ENCODE measurements at regions not wholly inside any gene's neighbourhood (a gene's known extent, or its start where the extent isn't known, plus 50 kb on each side); places are given as distances from the start of the nearest gene placed in this dataset.
A peak's percentile ranks its signal among the peaks of the same experiment; 100 is the strongest.
"Not testable (repeated sequence)": the region's sequence is repeated elsewhere in the genome, so short reads cannot be mapped to it uniquely, and the experiment has no call there.

- ATAC-seq (peak; percentile 17), DNase-seq (ENCODE audit: low spot score) (peak; percentile 21)
- intact Hi-C loops (cut with micrococcal nuclease; ENCODE audit: unreplicated experiment); H4K20me1 ChIP-seq (ENCODE audit: insufficient read depth, low read length); CTCF ChIA-PET (ENCODE audit: low intra/inter-chr PET ratio, low total read pairs); H3K79me2 ChIP-seq (ENCODE audit: insufficient read depth, low read length); FAIRE-seq; POLR2A ChIA-PET; H3K27me3 ChIP-seq (ENCODE audit: control insufficient read depth in 1 of 2, insufficient read depth in 2 of 2, low read length in 2 of 2); H2AFZ ChIP-seq (ENCODE audit: low read length); BruUV-seq (replicated peaks); in situ Hi-C loops (cut with HindIII; ENCODE audit: extremely low pct_ligation_motif_present, low pct_unique_long_range_greater_than_20kb); H3K9me3 ChIP-seq (ENCODE audit: low read length); H3K36me3 ChIP-seq (replicated peaks in 1 of 2; ENCODE audit: control insufficient read depth in 1 of 2, insufficient read depth in 2 of 2, low read length in 2 of 2); H3K4me1 ChIP-seq (ENCODE audit: insufficient read depth, low read length): not testable (repeated sequence)
- 5% methylated on average over 8 of the region's 64 CpGs for WGBS (ENCODE audit: low lambda C conversion rate)
- peak; percentile 39; the same call in 1 of the 2 replicates for TF ChIP-seq ZFY (CRISPR knock-in tag; IDR thresholded peaks at IDR 0.05)
- Histone ChIP-seq H3K4me3 (replicated peaks in 1 of 3; ENCODE audit: insufficient read depth in 1 of 3, low read depth in 2 of 3, low read length in 3 of 3) (peak overlapping the region; percentile 67 to 88 (median 77); a peak in 5 of 6 replicates), H3K27ac (ENCODE audit: extremely low read length, insufficient read depth, low read length) (peak overlapping the region; percentile 85), H3K9ac (ENCODE audit: insufficient read depth, low read depth, low read length) (peak overlapping the region; percentile 82), H3K4me2 (ENCODE audit: low read depth, low read length) (peak overlapping the region; percentile 73)
These were observed 54.2 kb upstream of the PLGLB1 start for GRCh38 chr2:87075791-87076252.

- Histone ChIP-seq H3K4me2 (ENCODE audit: low read depth, low read length) (peak overlapping the region; percentile 73), H3K27ac (ENCODE audit: extremely low read length, insufficient read depth, low read length) (peak overlapping the region; percentile 85), H3K4me3 (replicated peaks in 1 of 3; ENCODE audit: insufficient read depth in 1 of 3, low read depth in 2 of 3, low read length in 3 of 3) (peak overlapping the region; percentile 67 to 88 (median 77); a peak in 5 of 6 replicates), H3K9ac (ENCODE audit: insufficient read depth, low read depth, low read length) (peak overlapping the region; percentile 72)
- BruUV-seq (replicated peaks); H3K27me3 ChIP-seq (ENCODE audit: control insufficient read depth in 1 of 2, insufficient read depth in 2 of 2, low read length in 2 of 2); H3K79me2 ChIP-seq (ENCODE audit: insufficient read depth, low read length); in situ Hi-C loops (cut with HindIII; ENCODE audit: extremely low pct_ligation_motif_present, low pct_unique_long_range_greater_than_20kb); H3K4me1 ChIP-seq (ENCODE audit: insufficient read depth, low read length); POLR2A ChIA-PET; H3K36me3 ChIP-seq (replicated peaks in 1 of 2; ENCODE audit: control insufficient read depth in 1 of 2, insufficient read depth in 2 of 2, low read length in 2 of 2); H3K9me3 ChIP-seq (ENCODE audit: low read length); H4K20me1 ChIP-seq (ENCODE audit: insufficient read depth, low read length); H2AFZ ChIP-seq (ENCODE audit: low read length); CTCF ChIA-PET (ENCODE audit: low intra/inter-chr PET ratio, low total read pairs); intact Hi-C loops (cut with micrococcal nuclease; ENCODE audit: unreplicated experiment): not testable (repeated sequence)
- DNase-seq (ENCODE audit: low spot score) (peak; percentile 80), FAIRE-seq (peak; percentile 82), ATAC-seq (peak; percentile 96)
- WGBS (ENCODE audit: low lambda C conversion rate): under 1% methylated on average over 23 of the region's 84 CpGs
- TF ChIP-seq ZNF800 (CRISPR knock-in tag; IDR thresholded peaks at IDR 0.05) (0 out of 2 replicates have a peak, but pooled peaks have one; percentile 41), ELF1 (CRISPR knock-in tag; IDR thresholded peaks at IDR 0.05) (peak; percentile 73), KLF9 (CRISPR knock-in tag; IDR thresholded peaks at IDR 0.05; ENCODE audit: low read depth) (0 out of 2 replicates have a peak, but pooled peaks have one; percentile 19), SOX5 (CRISPR knock-in tag; IDR thresholded peaks at IDR 0.05; ENCODE audit: borderline replicate concordance) (0 out of 2 replicates have a peak, but pooled peaks have one; percentile 21), KDM2A (CRISPR knock-in tag; IDR thresholded peaks at IDR 0.05; ENCODE audit: borderline replicate concordance, low read depth) (peak; percentile 92), ASH2L (IDR thresholded peaks at IDR 0.05; ENCODE audit: insufficient read length, low read depth, low read length) (peak; percentile 39), ZFY (CRISPR knock-in tag; IDR thresholded peaks at IDR 0.05) (peak; percentile 39; the same call in 1 of the 2 replicates), ZNF205 (CRISPR knock-in tag; IDR thresholded peaks at IDR 0.05) (peak; percentile 16; the same call in 1 of the 2 replicates), HMGXB3 (CRISPR knock-in tag; IDR thresholded peaks at IDR 0.05; ENCODE audit: borderline replicate concordance) (peak; percentile 74), BRD4 (CRISPR knock-in tag; IDR thresholded peaks at IDR 0.05) (0 out of 2 replicates have a peak, but pooled peaks have one; percentile 51)
These were observed 54.8 kb upstream of the PLGLB1 start for GRCh38 chr2:87076253-87077123.
